ENCODE measurements at regions not wholly inside any gene's neighbourhood (a gene's known extent, or its start where the extent isn't known, plus 50 kb on each side); places are given as distances from the start of the nearest gene placed in this dataset.

DNA sequence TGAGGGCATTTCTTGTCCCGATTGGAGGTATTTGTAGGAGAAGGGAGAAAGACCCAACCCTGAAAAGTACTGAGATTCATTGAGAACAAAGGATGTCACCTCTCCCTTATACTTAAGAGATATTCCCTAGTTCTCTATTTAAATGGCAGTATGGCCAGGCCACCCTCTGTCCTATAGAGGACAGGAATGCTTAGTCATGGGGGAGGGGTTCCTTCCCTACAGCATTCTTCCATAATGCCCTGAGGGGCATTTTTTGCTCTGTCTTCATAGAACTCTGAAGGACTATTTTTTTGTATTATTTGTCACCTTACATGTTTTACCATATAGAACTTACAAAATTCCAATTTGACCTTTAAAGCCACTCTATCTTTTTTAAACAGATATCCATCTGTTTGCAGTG is 176.3 kb downstream of the TMEM161B start:
- H3K4me3 ChIP-seq: no peak overlapping the region
- H3K27ac ChIP-seq: no peak overlapping the region
- DNase-seq (ENCODE audit: low read depth in 1 of 2, low spot score in 1 of 2): no peak
- no peaks in the 10 kb centered on the region for H3K4me1 ChIP-seq (ENCODE audit: low read depth)
- no peaks in the 10 kb centered on the region for H3K9me3 ChIP-seq (ENCODE audit: low read depth)
- TF ChIP-seq, protein P1, sequence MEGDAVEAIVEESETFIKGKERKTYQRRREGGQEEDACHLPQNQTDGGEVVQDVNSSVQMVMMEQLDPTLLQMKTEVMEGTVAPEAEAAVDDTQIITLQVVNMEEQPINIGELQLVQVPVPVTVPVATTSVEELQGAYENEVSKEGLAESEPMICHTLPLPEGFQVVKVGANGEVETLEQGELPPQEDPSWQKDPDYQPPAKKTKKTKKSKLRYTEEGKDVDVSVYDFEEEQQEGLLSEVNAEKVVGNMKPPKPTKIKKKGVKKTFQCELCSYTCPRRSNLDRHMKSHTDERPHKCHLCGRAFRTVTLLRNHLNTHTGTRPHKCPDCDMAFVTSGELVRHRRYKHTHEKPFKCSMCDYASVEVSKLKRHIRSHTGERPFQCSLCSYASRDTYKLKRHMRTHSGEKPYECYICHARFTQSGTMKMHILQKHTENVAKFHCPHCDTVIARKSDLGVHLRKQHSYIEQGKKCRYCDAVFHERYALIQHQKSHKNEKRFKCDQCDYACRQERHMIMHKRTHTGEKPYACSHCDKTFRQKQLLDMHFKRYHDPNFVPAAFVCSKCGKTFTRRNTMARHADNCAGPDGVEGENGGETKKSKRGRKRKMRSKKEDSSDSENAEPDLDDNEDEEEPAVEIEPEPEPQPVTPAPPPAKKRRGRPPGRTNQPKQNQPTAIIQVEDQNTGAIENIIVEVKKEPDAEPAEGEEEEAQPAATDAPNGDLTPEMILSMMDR (IDR thresholded peaks at IDR 0.05; ENCODE audit: low read depth, low read length): no peak
- no peaks in the 10 kb centered on the region for H3K36me3 ChIP-seq
- H3K27me3 ChIP-seq: no peaks in the 10 kb centered on the region

DNA sequence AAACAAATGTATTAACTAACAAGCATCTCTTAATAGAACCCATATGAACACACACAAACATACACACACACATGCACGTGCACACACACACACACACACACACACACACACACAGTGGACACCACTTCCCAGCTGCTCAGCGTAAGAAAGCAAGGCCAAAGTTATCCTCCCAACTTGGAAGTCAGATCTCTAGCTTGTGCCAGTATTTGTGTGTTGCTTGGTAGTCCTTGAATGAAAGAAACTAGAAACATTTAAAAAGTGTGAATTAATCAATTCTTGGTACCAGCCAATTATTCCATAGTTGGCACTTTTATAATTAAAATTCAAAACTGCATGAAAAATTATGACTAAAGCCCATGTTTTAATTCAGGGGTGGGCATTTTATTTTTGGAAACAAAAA is 178.1 kb downstream of the TMEM161B start:
- Histone ChIP-seq H3K9me3 (ENCODE audit: low read depth) (no peaks in the 10 kb centered on the region), H3K27ac (no peak overlapping the region), H3K4me1 (ENCODE audit: low read depth) (no peaks in the 10 kb centered on the region), H3K27me3 (no peaks in the 10 kb centered on the region), H3K4me3 (no peak overlapping the region), H3K36me3 (no peaks in the 10 kb centered on the region)
- TF ChIP-seq, protein P1 (IDR thresholded peaks at IDR 0.05; ENCODE audit: low read depth, low read length): no peak
- DNase-seq (ENCODE audit: low read depth in 1 of 2, low spot score in 1 of 2): no peak

DNA sequence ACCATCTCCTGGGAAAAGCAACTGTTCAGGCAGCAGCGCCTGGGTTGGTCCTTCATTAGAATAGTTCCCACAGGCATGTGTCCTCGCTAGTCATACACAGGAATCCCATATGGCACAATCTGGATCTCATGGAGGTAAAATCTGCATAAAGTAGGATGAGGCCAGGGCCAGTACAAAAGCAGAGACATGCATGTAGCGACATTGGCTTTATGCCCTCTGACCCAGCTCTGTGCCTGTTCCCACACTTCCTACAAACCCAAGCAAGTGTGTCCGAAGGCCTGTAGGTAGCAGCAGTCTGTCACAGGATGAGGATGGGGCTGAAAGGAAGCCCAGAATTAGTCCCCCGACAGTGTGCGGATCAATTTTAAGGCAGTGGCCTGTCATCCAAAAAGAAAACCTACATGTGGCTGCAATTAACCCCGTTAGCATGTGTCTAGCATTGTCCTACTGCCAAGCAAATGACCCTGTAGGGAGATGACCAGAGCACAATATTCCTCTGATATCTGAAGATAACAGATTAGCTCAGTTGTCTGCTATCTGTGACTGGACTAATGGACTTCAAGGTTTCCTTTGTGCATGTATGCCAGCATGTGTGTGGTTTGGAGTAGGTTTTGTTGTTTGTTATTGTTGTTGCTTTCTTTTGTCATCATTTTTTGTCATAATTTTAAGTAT is 178.8 kb downstream of the TMEM161B start:
- DNase-seq (ENCODE audit: low read depth in 1 of 2, low spot score in 1 of 2): no peak

DNA sequence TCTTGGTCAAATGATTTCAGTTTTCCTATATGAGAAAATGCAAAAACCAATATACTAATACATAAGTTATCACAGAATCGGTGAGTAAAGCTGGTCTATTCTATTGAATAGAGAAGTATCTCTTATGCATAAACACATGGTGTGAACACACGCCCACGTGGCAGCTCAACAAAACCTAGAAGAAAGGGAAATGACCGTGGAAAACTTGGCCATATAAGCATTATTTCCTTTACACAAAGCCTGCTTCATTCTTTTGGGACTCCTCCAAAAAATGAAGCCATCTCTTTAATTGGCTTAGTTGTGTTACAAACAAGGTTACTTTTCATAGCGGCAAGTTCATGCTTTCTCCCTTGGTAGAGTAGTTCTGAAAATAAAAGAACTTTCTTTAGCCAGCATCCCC is 183.2 kb downstream of the TMEM161B start:
- Histone ChIP-seq H3K9me3 (ENCODE audit: low read depth) (no peaks in the 10 kb centered on the region), H3K27me3 (no peaks in the 10 kb centered on the region)
- DNase-seq (ENCODE audit: low read depth in 1 of 2, low spot score in 1 of 2): no peak

More for the DNA sequence above, 178.8 kb downstream of the TMEM161B start:
- Histone ChIP-seq H3K4me1 (ENCODE audit: low read depth) (no peaks in the 10 kb centered on the region), H3K4me3 (no peak overlapping the region), H3K27me3 (no peaks in the 10 kb centered on the region), H3K9me3 (ENCODE audit: low read depth) (no peaks in the 10 kb centered on the region), H3K27ac (no peak overlapping the region), H3K36me3 (no peaks in the 10 kb centered on the region)
- TF ChIP-seq, protein P1 (IDR thresholded peaks at IDR 0.05; ENCODE audit: low read depth, low read length): no peak

DNA sequence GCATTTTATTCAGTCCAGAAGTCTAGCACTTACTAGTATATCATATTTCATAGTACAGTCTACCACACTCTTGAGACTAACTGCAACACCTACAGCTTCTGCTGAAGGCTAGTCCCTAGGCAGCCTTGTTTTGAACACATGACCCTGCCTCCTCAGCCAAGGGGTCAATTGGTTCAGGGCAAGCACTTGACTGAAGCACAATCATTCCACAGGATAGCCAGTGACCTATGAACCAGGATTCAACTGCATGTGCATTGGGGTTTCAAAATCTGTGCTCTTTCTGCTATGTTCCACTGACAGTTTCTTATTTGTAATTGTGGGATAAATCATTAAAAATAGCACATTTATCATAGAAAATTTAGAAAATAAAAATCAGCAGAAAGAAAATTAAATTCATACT is 186.8 kb downstream of the TMEM161B start:
- H3K9me3 ChIP-seq (ENCODE audit: low read depth): no peaks in the 10 kb centered on the region
- no peak overlapping the region for H3K4me3 ChIP-seq
- TF ChIP-seq, protein P1 (IDR thresholded peaks at IDR 0.05; ENCODE audit: low read depth, low read length): no peak
- H3K27ac ChIP-seq: no peak overlapping the region
- H3K36me3 ChIP-seq: no peaks in the 10 kb centered on the region
- no peaks in the 10 kb centered on the region for H3K4me1 ChIP-seq (ENCODE audit: low read depth)
- no peaks in the 10 kb centered on the region for H3K27me3 ChIP-seq
- DNase-seq (ENCODE audit: low read depth in 1 of 2, low spot score in 1 of 2): no peak

More for the DNA sequence above, 183.2 kb downstream of the TMEM161B start:
- H3K4me1 ChIP-seq (ENCODE audit: low read depth): no peaks in the 10 kb centered on the region
- TF ChIP-seq, protein P1 (IDR thresholded peaks at IDR 0.05; ENCODE audit: low read depth, low read length): no peak
- H3K4me3 ChIP-seq: no peak overlapping the region
- no peak overlapping the region for H3K27ac ChIP-seq
- no peaks in the 10 kb centered on the region for H3K36me3 ChIP-seq
